Activated T-cell treated with anti-CD3 and anti-CD28 coated beads for 1 hour (primary cell): ENCODE measurements at regions not wholly inside any gene's neighbourhood (a gene's known extent, or its start where the extent isn't known, plus 50 kb on each side); places are given as distances from the start of the nearest gene placed in this dataset.

Experiments used
- DNase-seq: peaks from one replicate; pipeline ENCODE4 v3.0.0-alpha.2; 2020; ENCODE audit warnings: low read depth

DNA sequence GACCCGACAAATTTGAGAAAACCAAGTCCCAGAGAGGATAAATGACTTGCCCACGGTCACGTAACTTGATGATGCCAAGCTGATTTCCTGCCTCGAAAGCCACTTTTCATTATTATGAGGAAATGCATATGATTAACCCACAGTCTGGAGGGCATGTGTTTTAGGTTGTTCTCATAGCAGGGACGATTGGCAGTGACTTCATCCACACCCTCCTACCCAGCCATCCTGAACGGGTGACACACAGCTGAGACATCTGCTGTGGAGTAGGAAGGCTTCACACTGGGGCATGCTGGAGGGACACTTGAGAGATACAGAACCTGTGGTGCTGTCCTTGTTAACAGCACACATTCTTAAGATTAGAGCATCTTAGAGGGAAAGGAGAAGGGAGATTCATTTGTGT lies 65.4 kb upstream of the WDFY2 start:
- DNase-seq: no peak

DNA sequence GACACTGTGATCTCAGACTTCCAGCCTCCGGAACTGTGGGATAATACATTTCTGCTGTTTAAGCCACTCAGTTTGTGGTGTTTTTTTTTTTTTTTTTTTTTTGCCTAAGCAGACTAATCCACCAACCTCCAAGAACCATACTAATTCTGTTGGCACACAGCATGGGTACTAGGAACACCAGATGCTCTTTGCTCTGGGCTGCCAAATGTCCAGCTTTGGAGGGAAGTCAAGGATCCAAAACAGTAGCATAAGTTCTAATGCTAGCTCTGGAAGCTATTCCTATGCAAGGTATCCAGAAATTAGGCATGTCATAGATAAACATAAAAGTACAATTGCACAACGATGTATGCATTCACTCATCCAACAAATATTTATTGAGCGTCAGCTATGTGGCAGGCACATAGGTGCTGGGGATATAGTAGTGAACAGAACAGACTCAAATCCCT lies 64.5 kb upstream of the WDFY2 start:
- no peak for DNase-seq

DNA sequence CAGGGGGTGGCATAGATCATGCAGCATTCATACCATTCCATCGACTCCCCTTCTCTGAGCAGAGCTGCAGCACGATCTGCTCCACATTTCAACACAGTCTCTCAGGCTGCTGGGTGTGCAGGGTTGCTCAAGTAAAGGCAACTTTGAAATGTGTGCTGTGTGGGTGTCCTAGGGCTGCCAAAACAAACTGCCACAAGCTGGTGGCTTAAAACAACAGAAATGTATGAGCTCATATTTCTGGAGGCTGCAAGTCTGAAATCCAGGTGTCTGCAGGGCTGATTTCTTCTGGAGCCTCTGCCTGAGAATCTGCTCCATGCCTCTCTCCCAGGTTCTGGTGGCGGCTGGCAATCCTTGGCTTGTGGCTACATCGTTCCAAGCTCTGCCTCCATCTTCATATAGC lies 63.7 kb upstream of the WDFY2 start:
- no peak for DNase-seq

DNA sequence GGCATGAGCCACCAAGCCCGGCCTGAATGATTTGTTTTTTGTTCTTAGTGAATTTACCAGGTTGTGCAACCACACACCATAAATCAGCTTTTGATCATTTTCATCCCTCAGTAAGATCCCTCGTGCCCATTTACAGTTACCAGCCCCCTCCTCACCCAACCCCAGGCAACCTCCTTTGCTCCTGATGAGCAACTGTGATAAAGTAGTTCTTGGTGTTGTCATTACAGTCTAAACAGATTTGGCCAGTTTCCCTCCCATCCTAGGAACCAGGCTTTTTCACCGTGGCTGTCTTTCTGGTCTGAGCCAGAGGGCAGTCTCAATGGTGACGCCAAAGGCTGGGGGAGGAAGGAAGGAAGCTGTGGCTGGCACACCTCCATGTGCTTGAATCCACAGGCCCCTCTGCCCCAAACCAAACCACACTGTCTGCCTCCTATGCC lies 61.2 kb upstream of the WDFY2 start:
- DNase-seq: no peak

DNA sequence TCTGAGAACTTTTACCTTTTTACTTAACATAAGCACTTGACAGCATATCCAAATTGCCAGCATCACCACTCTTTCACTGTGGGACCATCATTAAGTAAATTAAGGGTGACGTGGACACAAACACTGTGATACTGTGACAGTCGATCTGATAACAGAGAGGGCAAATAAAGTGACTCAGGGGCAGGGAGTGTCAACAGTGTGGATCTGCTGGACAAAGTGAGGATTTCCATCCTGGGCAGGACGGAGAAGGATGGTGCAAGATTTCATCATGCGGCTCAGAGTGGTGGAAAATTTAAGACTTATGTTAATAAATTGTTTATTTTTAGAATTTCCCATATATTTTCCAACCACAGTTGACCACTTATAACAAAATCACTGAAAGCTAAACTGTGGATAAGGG lies 60.0 kb upstream of the WDFY2 start:
- DNase-seq: no peak

DNA sequence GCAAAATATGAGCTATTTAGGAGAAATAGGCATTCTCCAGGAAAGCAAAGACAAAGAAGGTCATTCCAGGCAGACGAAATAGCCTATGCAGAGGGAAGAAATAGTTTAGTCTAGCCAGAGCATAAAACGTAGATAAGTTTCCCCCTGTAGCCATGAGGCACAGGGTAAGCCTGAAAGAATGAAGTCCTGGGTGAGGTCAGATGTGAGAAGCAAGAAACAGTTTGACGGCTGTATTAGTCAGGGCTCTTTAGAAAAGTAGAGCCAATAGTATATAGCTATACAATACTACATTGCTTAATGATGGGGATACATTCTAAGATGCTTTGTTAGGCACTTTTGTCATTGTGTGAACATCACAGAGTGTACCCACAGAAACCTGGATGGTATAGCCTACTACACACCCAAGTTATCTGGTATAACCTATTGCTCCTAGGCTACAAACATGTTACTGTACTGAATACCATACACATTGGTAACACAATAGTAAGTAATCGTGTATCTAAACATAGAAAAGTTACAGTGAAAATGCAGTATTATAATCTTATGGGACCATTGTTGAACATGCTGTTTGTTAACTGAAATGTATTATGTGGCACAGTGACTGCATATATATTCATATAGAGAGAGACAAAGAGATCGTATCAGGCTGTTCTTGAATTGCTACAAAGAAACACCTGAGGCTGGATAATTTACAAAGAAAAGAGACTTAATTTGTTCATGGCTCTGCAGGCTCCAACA lies 59.3 kb upstream of the WDFY2 start:
- no peak for DNase-seq

DNA sequence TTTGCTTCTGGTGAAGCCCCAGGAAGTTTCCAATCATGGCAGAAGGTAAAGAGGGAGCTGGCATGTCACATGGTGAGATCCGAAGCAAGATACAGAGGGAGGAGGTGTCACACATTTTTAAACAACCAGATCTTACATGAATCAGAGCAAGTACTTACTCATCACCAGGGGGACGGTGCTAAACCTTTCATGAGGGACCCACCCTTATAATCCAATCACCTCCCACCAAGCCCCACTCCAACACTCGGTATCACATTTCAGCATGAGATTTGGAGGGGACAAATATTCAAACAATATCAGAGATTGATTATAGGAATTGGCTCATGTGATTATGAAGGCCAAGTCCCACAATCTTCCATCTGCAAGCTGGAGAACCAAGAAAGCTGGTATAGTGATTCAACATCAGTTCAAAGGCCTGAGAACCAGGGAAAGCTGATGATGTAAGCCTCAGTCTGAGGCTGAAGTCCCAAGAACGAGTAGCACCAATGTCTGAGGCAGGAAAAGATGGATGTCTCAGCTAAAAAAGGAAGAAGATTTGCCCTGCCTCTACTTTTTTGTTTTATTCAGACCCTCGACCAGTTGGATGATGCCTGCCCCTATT lies 58.6 kb upstream of the WDFY2 start:
- no peak for DNase-seq

DNA sequence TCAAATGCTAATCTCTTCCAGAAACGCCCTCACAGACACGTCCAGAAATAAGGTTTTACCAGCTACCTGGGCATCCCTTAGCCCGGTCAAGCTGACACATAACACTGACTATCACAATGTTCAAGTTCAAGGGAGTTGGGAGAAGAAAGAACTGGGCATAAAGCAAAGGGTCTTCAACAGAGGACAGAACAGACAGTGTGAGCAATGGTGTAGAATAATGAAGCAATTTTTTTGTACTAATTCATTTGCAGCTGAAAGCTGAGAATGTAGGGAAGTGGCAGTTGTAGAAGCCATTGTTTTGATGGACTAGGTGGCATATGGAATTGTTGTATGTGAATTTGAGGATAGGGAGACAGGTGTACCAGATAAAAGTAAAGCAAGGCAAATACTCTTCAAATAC lies 58.1 kb upstream of the WDFY2 start:
- DNase-seq: no peak

DNA sequence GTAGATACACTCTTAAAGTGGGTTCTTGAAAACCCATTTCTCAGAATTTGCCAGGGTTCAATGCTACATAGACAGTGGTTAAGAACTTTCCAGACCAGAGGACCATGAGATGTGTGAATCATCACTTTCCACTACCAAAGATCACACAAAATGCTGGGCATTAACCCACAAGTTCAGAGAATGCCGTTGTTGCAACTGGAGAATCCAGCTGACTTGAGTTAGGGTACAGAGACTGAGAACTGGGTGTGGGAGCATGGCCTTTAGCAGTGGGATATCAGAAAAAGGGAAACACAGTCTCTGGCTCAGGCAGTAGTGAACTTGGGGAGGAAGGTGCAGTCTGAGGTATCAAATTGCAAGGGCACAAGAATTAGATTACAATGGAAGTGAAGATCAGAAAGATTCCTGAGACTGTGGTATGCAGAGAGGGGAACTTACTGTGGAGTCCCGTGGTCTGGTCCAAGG lies 51.5 kb upstream of the WDFY2 start:
- no peak for DNase-seq

DNA sequence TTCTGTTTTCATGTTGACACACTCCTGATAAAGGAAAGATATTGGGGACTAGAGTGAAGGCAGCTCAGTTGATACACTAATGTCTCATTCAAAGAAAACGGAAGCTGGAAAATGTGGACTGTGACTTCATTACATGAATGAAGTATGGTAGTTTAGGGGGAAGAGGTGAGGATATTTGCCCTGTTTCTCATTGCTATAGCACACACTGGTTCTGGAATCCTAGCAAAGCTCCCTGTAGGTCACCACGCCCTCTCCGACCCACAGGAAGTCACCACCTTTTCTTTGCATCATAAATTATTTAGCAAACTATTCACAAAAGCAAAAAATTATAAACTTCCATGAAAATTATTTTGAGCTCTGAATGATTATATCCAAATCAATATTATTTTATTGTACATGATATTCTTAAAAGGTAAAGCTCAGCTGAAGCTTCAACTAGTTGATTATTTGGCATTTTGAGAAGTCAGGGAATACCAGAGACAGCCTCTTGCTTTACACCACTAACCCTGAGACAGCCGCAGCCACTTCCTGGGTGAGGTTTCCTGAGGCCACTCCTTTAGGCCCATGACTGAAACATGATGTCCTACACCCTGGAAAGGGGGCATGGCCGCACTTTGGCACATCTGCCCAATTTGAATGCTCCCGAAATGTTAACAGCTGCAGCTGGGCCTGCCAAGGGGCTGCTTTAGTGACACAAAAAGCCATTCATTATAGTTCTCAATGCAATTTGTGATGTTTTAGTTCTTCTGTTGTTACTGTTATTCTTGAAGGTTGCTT lies 50.0 kb upstream of the WDFY2 start:
- DNase-seq: peak; percentile 4
